DND-41 (cell line): ENCODE measurements at regions not wholly inside any gene's neighbourhood (a gene's known extent, or its start where the extent isn't known, plus 50 kb on each side); places are given as distances from the start of the nearest gene placed in this dataset.

ENCODE experiments used
- ATAC-seq: fragments of 200-7000 bp; cut with Tn5 transposase; 3 replicates; pipeline ENCODE4 v1.9.1; 2021; ENCODE audit warnings: low read depth; ENCODE audit not compliant: insufficient read depth
- DNase-seq: peaks from one replicate; pipeline ENCODE4 v3.0.0-alpha.2; 2020
- H2AFZ ChIP-seq: 2 replicates; pipeline ENCODE4 v1.6.0; 2012; ENCODE audit warnings: low read depth, low read length
- H3K27ac ChIP-seq: 2 replicates; pipeline ENCODE4 v1.5.1; 2012; ENCODE audit warnings: low read length, inconsistent platforms
- H3K27me3 ChIP-seq: fragments of 200-600 bp; sonication (generic); 2 replicates; pipeline ENCODE4 v1.6.0; 2012; ENCODE audit warnings: low read length, mild to moderate bottlenecking, inconsistent platforms; ENCODE audit not compliant: insufficient read depth, poor library complexity
- H3K36me3 ChIP-seq: 2 replicates; pipeline ENCODE4 v1.5.1; 2012; ENCODE audit warnings: low read length, inconsistent platforms; ENCODE audit not compliant: insufficient read depth
- H3K4me1 ChIP-seq: 2 replicates; pipeline ENCODE4 v1.5.1; 2012; ENCODE audit warnings: mild to moderate bottlenecking, low read length; ENCODE audit not compliant: insufficient read depth
- H3K4me2 ChIP-seq: 2 replicates; pipeline ENCODE4 v1.6.0; 2012; ENCODE audit warnings: mild to moderate bottlenecking, moderate library complexity, low read length, inconsistent platforms; ENCODE audit not compliant: insufficient read depth
- H3K4me3 ChIP-seq, 2 experiments: fragments of 200-600 bp in 1 of 2; shearing (Covaris generic) in 1 of 2; 2 replicates each; pipeline ENCODE4 v1.5.1; 2012 to 2016; ENCODE audit warnings: inconsistent platforms in 2 of 2, low read length in 2 of 2, mild to moderate bottlenecking in 2 of 2, low read depth in 1 of 2, moderate library complexity in 1 of 2
- H3K79me2 ChIP-seq: 2 replicates; pipeline ENCODE4 v1.6.0; 2012; ENCODE audit warnings: low read length, inconsistent platforms; ENCODE audit not compliant: insufficient read depth
- H3K9ac ChIP-seq: 2 replicates; pipeline ENCODE4 v1.6.0; 2012; ENCODE audit warnings: low read depth, mild to moderate bottlenecking, inconsistent platforms, low read length, moderate library complexity
- H3K9me3 ChIP-seq: 2 replicates; pipeline ENCODE4 v1.5.1; 2012; ENCODE audit warnings: low read length, moderate library complexity, mild to moderate bottlenecking, inconsistent platforms; ENCODE audit not compliant: insufficient read depth, severe bottlenecking
- H4K20me1 ChIP-seq: 2 replicates; pipeline ENCODE4 v1.6.0; 2012; ENCODE audit warnings: low read length; ENCODE audit not compliant: insufficient read depth
- CTCF ChIP-seq: IDR thresholded peaks from 2 replicates; pipeline ENCODE4 v1.5.1; 2012; ENCODE audit warnings: borderline replicate concordance, low read length, moderate library complexity, mild to moderate bottlenecking; ENCODE audit not compliant: poor library complexity, severe bottlenecking; ENCODE audit errors: extremely low read depth
- EZH2 ChIP-seq: IDR thresholded peaks from 3 replicates; pipeline ENCODE4 v1.6.1; 2012; ENCODE audit warnings: borderline replicate concordance, low read depth, mild to moderate bottlenecking, moderate library complexity, low read length, inconsistent platforms; ENCODE audit not compliant: severe bottlenecking

- ATAC-seq = peak; percentile 95
- Histone ChIP-seq H3K36me3 (peaks cover 32% of the 10 kb centered on the region), H3K4me3 (no peak overlapping the region), H3K79me2 (no peaks in the 10 kb centered on the region), H3K27me3 (no peaks in the 10 kb centered on the region), H3K4me2 (no peak overlapping the region), H3K4me1 (peaks cover 15% of the 10 kb centered on the region), H2AFZ (no peak overlapping the region), H3K27ac (no peak overlapping the region), H3K9me3 (no peaks in the 10 kb centered on the region), H4K20me1 (no peaks in the 10 kb centered on the region), H3K9ac (no peak overlapping the region)
- TF ChIP-seq EZH2 (no peak), CTCF (no peak)
- DNase-seq = peak; percentile 30
These were observed 162.7 kb downstream of the SIPA1L2 start for GRCh38 chr1:232467073-232467760.

GRCh38 chr1:232464325-232464724, 165.6 kb downstream of the SIPA1L2 start:
- Histone ChIP-seq H3K9ac (no peak overlapping the region), H3K4me2 (no peak overlapping the region), H3K79me2 (no peaks in the 10 kb centered on the region), H4K20me1 (no peaks in the 10 kb centered on the region), H3K36me3 (peaks cover 45% of the 10 kb centered on the region), H3K27ac (no peak overlapping the region), H3K27me3 (no peaks in the 10 kb centered on the region), H3K9me3 (no peaks in the 10 kb centered on the region), H3K4me3 (no peak overlapping the region), H2AFZ (no peak overlapping the region), H3K4me1 (peaks cover 15% of the 10 kb centered on the region)
- no peak for TF ChIP-seq EZH2
- no peak for TF ChIP-seq CTCF
- no peak for DNase-seq
- no peak for ATAC-seq

- peaks cover 45% of the 10 kb centered on the region for H3K36me3 ChIP-seq
- ATAC-seq (no peak), DNase-seq (no peak)
- no peaks in the 10 kb centered on the region for H3K27me3 ChIP-seq
- no peaks in the 10 kb centered on the region for H3K9me3 ChIP-seq
- H4K20me1 ChIP-seq = no peaks in the 10 kb centered on the region
- H3K4me1 ChIP-seq = peaks cover 14% of the 10 kb centered on the region
- TF ChIP-seq EZH2 (no peak), CTCF (no peak)
- H3K4me3 ChIP-seq = no peak overlapping the region
- no peak overlapping the region for H2AFZ ChIP-seq
- H3K4me2 ChIP-seq = no peak overlapping the region
- no peaks in the 10 kb centered on the region for H3K79me2 ChIP-seq
- no peak overlapping the region for H3K9ac ChIP-seq
- no peak overlapping the region for H3K27ac ChIP-seq
These were observed 166.7 kb downstream of the SIPA1L2 start for GRCh38 chr1:232463225-232463624.
